IMR-90 (cell line): ENCODE measurements at regions not wholly inside any gene's neighbourhood (a gene's known extent, or its start where the extent isn't known, plus 50 kb on each side); places are given as distances from the start of the nearest gene placed in this dataset.

Experiments used
- CEBPB ChIP-seq: IDR thresholded peaks from 2 replicates; pipeline ENCODE4 v1.6.1; 2012; ENCODE audit warnings: low read depth, low read length, improper control_type of control experiment
- POLR2A ChIP-seq: IDR thresholded peaks from 2 replicates; pipeline ENCODE4 v1.6.1; 2012; ENCODE audit warnings: mild to moderate bottlenecking, low read depth, low read length
- RAD21 ChIP-seq: IDR thresholded peaks from 2 replicates; pipeline ENCODE4 v1.6.1; 2012; ENCODE audit warnings: low read length, improper control_type of control experiment
- TF ChIP-seq, protein P1 (sequence below): fragments of 150-350 bp; IDR thresholded peaks from 2 replicates; pipeline ENCODE4 v1.6.1; 2017; ENCODE audit warnings: mild to moderate bottlenecking, antibody characterized with exemption, low read length, low read depth

DNA sequence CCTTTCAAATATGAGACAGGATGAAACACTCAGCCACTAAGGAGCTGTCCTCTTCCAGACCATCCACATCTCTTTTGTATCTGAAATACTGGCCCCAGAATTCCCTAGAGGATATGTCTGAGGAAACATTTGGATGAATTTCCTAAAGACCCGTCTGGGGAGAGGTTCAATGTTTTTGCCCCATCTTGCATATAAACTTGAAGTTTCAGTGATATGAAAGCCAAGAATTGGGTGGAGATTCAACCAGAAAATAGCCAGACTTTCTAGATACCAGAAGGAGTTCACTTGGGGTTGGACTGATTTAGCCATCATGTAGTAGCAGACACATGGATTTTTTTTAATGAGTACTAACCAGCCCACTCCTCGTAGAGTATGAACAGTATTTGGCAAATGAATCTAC, 182.0 kb downstream of the PLPP3 start:
- no peak for TF ChIP-seq POLR2A
- no peak for TF ChIP-seq RAD21
- TF ChIP-seq, protein P1, sequence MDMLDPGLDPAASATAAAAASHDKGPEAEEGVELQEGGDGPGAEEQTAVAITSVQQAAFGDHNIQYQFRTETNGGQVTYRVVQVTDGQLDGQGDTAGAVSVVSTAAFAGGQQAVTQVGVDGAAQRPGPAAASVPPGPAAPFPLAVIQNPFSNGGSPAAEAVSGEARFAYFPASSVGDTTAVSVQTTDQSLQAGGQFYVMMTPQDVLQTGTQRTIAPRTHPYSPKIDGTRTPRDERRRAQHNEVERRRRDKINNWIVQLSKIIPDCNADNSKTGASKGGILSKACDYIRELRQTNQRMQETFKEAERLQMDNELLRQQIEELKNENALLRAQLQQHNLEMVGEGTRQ = no peak
- no peak for TF ChIP-seq CEBPB
